ENCODE measurements at regions not wholly inside any gene's neighbourhood (a gene's known extent, or its start where the extent isn't known, plus 50 kb on each side); places are given as distances from the start of the nearest gene placed in this dataset.

GRCh38 chr21:32889596-32889995 lies 118.0 kb upstream of the PAXBP1 start:
- TF ChIP-seq CTCF (IDR thresholded peaks at IDR 0.05 in 2 of 3, conservative IDR thresholded peaks at IDR 0.05 in 1 of 3; ENCODE audit: borderline replicate concordance in 1 of 3, insufficient read depth in 1 of 3, low read depth in 2 of 3, low read length in 2 of 3) (no peak), YY1 (IDR thresholded peaks at IDR 0.05; ENCODE audit: extremely low read depth, insufficient replicate concordance, low read depth, low read length) (no peak), REST (IDR thresholded peaks at IDR 0.05; ENCODE audit: low read depth) (no peak), JUND (IDR thresholded peaks at IDR 0.05) (no peak), EZH2 (IDR thresholded peaks at IDR 0.05) (no peak)

All from HCT116 (cell line).